ENCODE measurements at regions not wholly inside any gene's neighbourhood (a gene's known extent, or its start where the extent isn't known, plus 50 kb on each side); places are given as distances from the start of the nearest gene placed in this dataset.

- TF ChIP-seq CTCF (conservative IDR thresholded peaks at IDR 0.05; ENCODE audit: low read length): no peak
- no peak for TF ChIP-seq EZH2phosphoT487 (IDR thresholded peaks at IDR 0.05; ENCODE audit: borderline replicate concordance, low read depth, low read length)
Observed at GRCh38 chr9:90308691-90309090, 333.9 kb downstream of the DIRAS2 start.

Data from OCI-LY7 (cell line).